ENCODE measurements at regions not wholly inside any gene's neighbourhood (a gene's known extent, or its start where the extent isn't known, plus 50 kb on each side); places are given as distances from the start of the nearest gene placed in this dataset.

DNA sequence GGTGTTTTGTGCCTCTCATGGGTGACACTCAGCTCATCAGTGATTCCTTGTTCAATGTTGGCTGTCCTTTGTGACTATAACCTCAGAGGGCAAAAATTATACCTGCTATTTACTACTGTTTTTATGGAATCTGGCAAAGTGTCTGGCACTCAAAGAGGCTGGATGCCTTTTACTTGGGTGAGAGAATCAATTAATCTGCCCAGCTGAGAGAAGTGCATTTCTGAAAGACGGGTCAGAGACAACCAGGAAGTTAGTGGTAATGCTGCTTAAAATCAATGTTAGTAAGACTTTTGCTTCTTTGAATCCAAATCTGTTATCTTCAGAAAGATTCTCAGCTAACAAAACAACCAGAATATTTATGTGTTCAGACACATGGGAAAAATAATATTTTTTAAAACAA, 436.2 kb upstream of the SUCLG2 start:
- Histone ChIP-seq H3K9me3 (no peaks in the 10 kb centered on the region; the same call in 1 of the 2 replicates), H3K4me2 (no peak overlapping the region), H3K79me2 (ENCODE audit: insufficient read depth) (no peaks in the 10 kb centered on the region), H3K9me2 (no peaks in the 10 kb centered on the region), H3F3A (replicated peaks; ENCODE audit: insufficient read depth) (no peaks in the 10 kb centered on the region), H3K27me3 (ENCODE audit: insufficient read depth) (no peaks in the 10 kb centered on the region), H3K4me1 (ENCODE audit: control insufficient read depth in 1 of 2, insufficient read depth in 2 of 2, low read depth in 1 of 2, low read length in 1 of 2) (no peaks in the 10 kb centered on the region), H3K4me3 (ENCODE audit: low read depth in 2 of 2, low read length in 1 of 2) (no peak overlapping the region), H3K9ac (no peak overlapping the region), H4K20me1 (ENCODE audit: insufficient read depth) (no peaks in the 10 kb centered on the region), H3K36me3 (replicated peaks in 1 of 2; ENCODE audit: control insufficient read depth in 1 of 2, insufficient read depth in 2 of 2, low read length in 1 of 2) (no peaks in the 10 kb centered on the region), H3K27ac (ENCODE audit: low read depth in 2 of 2, low read length in 1 of 2) (no peak overlapping the region), H2AFZ (ENCODE audit: low read depth) (no peak overlapping the region)
- WGBS (ENCODE audit: low lambda C conversion rate) = 0% methylated on average over 1 of the region's 1 CpG
- TF ChIP-seq NRF1 (IDR thresholded peaks at IDR 0.05; ENCODE audit: low read depth, low read length) = no peak
- no peak for TF ChIP-seq IRF3 (IDR thresholded peaks at IDR 0.05; ENCODE audit: low read depth, low read length)
- TF ChIP-seq MEF2A (IDR thresholded peaks at IDR 0.05; ENCODE audit: borderline replicate concordance, low read depth) = no peak
- no peak for TF ChIP-seq SIN3A (IDR thresholded peaks at IDR 0.05; ENCODE audit: borderline replicate concordance, low read depth, low read length)
- TF ChIP-seq RFX5 (IDR thresholded peaks at IDR 0.05; ENCODE audit: low read length) = no peak
- no peak for TF ChIP-seq JUND (IDR thresholded peaks at IDR 0.05)
- TF ChIP-seq, protein P1, sequence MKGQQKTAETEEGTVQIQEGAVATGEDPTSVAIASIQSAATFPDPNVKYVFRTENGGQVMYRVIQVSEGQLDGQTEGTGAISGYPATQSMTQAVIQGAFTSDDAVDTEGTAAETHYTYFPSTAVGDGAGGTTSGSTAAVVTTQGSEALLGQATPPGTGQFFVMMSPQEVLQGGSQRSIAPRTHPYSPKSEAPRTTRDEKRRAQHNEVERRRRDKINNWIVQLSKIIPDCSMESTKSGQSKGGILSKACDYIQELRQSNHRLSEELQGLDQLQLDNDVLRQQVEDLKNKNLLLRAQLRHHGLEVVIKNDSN (IDR thresholded peaks at IDR 0.05; ENCODE audit: borderline replicate concordance, low read depth) = no peak
- no peak for TF ChIP-seq USF2 (IDR thresholded peaks at IDR 0.05; ENCODE audit: borderline replicate concordance, low read depth, low read length)
- no peak for TF ChIP-seq EP300 (IDR thresholded peaks at IDR 0.05; ENCODE audit: borderline replicate concordance in 1 of 2, low read depth in 1 of 2, low read length in 1 of 2)
- no peak for TF ChIP-seq EZH2phosphoT487 (IDR thresholded peaks at IDR 0.05; ENCODE audit: borderline replicate concordance, low read depth)
- no peak for TF ChIP-seq YY1 (IDR thresholded peaks at IDR 0.05; ENCODE audit: low read depth)
- TF ChIP-seq FOXM1 (IDR thresholded peaks at IDR 0.05; ENCODE audit: low read depth) = no peak
- TF ChIP-seq TEAD4 (IDR thresholded peaks at IDR 0.05; ENCODE audit: borderline replicate concordance, insufficient read depth) = no peak
- no peak for TF ChIP-seq CHD2 (IDR thresholded peaks at IDR 0.05; ENCODE audit: low read length, partially characterized antibody)
- no peak for TF ChIP-seq TAF1 (IDR thresholded peaks at IDR 0.05; ENCODE audit: borderline replicate concordance, low read depth, low read length)
- no peak for TF ChIP-seq ELF1 (IDR thresholded peaks at IDR 0.05)
- TF ChIP-seq, protein P2, sequence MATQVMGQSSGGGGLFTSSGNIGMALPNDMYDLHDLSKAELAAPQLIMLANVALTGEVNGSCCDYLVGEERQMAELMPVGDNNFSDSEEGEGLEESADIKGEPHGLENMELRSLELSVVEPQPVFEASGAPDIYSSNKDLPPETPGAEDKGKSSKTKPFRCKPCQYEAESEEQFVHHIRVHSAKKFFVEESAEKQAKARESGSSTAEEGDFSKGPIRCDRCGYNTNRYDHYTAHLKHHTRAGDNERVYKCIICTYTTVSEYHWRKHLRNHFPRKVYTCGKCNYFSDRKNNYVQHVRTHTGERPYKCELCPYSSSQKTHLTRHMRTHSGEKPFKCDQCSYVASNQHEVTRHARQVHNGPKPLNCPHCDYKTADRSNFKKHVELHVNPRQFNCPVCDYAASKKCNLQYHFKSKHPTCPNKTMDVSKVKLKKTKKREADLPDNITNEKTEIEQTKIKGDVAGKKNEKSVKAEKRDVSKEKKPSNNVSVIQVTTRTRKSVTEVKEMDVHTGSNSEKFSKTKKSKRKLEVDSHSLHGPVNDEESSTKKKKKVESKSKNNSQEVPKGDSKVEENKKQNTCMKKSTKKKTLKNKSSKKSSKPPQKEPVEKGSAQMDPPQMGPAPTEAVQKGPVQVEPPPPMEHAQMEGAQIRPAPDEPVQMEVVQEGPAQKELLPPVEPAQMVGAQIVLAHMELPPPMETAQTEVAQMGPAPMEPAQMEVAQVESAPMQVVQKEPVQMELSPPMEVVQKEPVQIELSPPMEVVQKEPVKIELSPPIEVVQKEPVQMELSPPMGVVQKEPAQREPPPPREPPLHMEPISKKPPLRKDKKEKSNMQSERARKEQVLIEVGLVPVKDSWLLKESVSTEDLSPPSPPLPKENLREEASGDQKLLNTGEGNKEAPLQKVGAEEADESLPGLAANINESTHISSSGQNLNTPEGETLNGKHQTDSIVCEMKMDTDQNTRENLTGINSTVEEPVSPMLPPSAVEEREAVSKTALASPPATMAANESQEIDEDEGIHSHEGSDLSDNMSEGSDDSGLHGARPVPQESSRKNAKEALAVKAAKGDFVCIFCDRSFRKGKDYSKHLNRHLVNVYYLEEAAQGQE (IDR thresholded peaks at IDR 0.05; ENCODE audit: low read depth, low read length) = no peak
- TF ChIP-seq, protein P3, sequence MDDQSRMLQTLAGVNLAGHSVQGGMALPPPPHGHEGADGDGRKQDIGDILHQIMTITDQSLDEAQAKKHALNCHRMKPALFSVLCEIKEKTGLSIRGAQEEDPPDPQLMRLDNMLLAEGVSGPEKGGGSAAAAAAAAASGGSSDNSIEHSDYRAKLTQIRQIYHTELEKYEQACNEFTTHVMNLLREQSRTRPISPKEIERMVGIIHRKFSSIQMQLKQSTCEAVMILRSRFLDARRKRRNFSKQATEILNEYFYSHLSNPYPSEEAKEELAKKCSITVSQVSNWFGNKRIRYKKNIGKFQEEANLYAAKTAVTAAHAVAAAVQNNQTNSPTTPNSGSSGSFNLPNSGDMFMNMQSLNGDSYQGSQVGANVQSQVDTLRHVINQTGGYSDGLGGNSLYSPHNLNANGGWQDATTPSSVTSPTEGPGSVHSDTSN (IDR thresholded peaks at IDR 0.05) = no peak
- ChIA-PET CTCF (no interaction called here), POLR2A (no interaction called here)
- no peak for DNase-seq
